ENCODE measurements at regions not wholly inside any gene's neighbourhood (a gene's known extent, or its start where the extent isn't known, plus 50 kb on each side); places are given as distances from the start of the nearest gene placed in this dataset.

DNA sequence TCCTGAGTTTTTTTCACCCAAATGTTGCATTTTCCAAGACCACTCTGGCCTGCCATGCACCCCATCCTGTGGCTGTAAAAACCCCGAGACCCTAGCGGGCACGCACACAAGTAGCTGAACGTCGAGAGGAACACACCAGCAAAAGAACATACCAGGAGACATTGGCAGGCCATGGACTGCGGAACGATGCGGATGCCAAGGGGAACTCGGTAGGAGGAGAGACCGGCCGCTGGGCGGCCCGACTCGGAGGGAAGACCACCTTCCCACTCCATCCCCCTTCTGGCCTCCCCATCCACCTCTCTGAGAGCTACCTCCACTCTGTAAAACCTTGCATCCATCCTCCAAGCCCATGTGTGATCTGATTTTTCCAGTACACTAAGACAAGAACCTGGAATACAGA is 105.5 kb upstream of the CELF4 start:
- no peaks in the 10 kb centered on the region for H3K79me1 ChIP-seq (ENCODE audit: low read depth, low read length)
- FAIRE-seq = no peak
- no peak for TF ChIP-seq NRF1 (IDR thresholded peaks at IDR 0.05; ENCODE audit: low read depth, low read length)
- TF ChIP-seq SIRT6 (IDR thresholded peaks at IDR 0.05; ENCODE audit: low read length) = no peak
- TF ChIP-seq SP4 (IDR thresholded peaks at IDR 0.05; ENCODE audit: low read length) = no peak
- no peak for TF ChIP-seq SIN3A (conservative IDR thresholded peaks at IDR 0.05 in 1 of 2, IDR thresholded peaks at IDR 0.05 in 1 of 2; ENCODE audit: low read depth in 1 of 2, low read length in 2 of 2)
- no peak for TF ChIP-seq CHD2 (IDR thresholded peaks at IDR 0.05; ENCODE audit: low read length)
- no peak for TF ChIP-seq CHD1 (IDR thresholded peaks at IDR 0.05; ENCODE audit: low read depth, low read length)

More for the DNA sequence above, 105.5 kb upstream of the CELF4 start:
- Histone ChIP-seq H2BK12ac (ENCODE audit: low read depth, low read length) (no peak overlapping the region), H3K14ac (ENCODE audit: insufficient read length) (no peak overlapping the region), H2BK15ac (ENCODE audit: low read length) (no peak overlapping the region), H3K4me2 (ENCODE audit: insufficient read depth in 1 of 2, low read depth in 2 of 2, low read length in 2 of 2) (no peak overlapping the region), H3K4me1 (replicated peaks in 1 of 4; ENCODE audit: control insufficient read depth in 3 of 4, insufficient read depth in 4 of 4, low read length in 3 of 4) (peaks cover 4 to 11% (median 5%) of the 10 kb centered on the region in 4 experiments; a peak in 6 of 7 replicates), H4K8ac (ENCODE audit: extremely low read depth, insufficient read depth, low read length) (no peak overlapping the region), H4K91ac (replicated peaks; ENCODE audit: insufficient read length, low read length) (no peak overlapping the region), H2AK5ac (ENCODE audit: low read depth, low read length) (no peak overlapping the region), H2BK5ac (ENCODE audit: low read depth, low read length) (no peak overlapping the region), H3K23me2 (ENCODE audit: low read depth, low read length) (no peaks in the 10 kb centered on the region), H4K20me1 (replicated peaks in 1 of 2; ENCODE audit: control insufficient read depth in 1 of 2, insufficient read depth in 2 of 2, low read length in 2 of 2) (no peaks in the 10 kb centered on the region), H4K5ac (ENCODE audit: insufficient read length, low read depth, low read length) (no peak overlapping the region), H3K23ac (ENCODE audit: insufficient read length) (no peak overlapping the region), H3K56ac (replicated peaks; ENCODE audit: insufficient read length, low read depth, low read length) (no peak overlapping the region), H3K27me3 (replicated peaks in 1 of 4; ENCODE audit: control insufficient read depth in 3 of 4, extremely low read depth in 1 of 4, insufficient read depth in 3 of 4, low read length in 3 of 4) (no peaks in the 10 kb centered on the region), H2AFZ (ENCODE audit: low read length) (no peak overlapping the region), H3K18ac (ENCODE audit: extremely low read depth, low read length) (no peak overlapping the region), H3K27ac (ENCODE audit: low read depth, low read length) (no peak overlapping the region), H3K36me3 (ENCODE audit: control insufficient read depth in 2 of 4, insufficient read depth in 4 of 4, low read length in 3 of 4) (no peaks in the 10 kb centered on the region), H3K4ac (replicated peaks; ENCODE audit: insufficient read length, low read depth, low read length) (no peak overlapping the region), H3K79me2 (ENCODE audit: control insufficient read depth in 1 of 2, insufficient read depth in 2 of 2, low read length in 2 of 2) (no peaks in the 10 kb centered on the region), H3K4me3 (ENCODE audit: extremely low read depth in 1 of 4, insufficient read depth in 2 of 4, low read depth in 3 of 4, low read length in 4 of 4) (no peak overlapping the region), H2BK20ac (ENCODE audit: low read length) (no peak overlapping the region), H2BK120ac (replicated peaks; ENCODE audit: low read depth, low read length) (no peak overlapping the region), H3K9me3 (ENCODE audit: insufficient read depth in 2 of 2, low read depth in 1 of 2, low read length in 1 of 2) (no peaks in the 10 kb centered on the region), H3K9ac (replicated peaks in 1 of 4; ENCODE audit: extremely low read depth in 1 of 4, low read depth in 3 of 4, low read length in 3 of 4) (no peak overlapping the region)
- no peak for DNase-seq (ENCODE audit: low read depth in 1 of 2, low spot score in 2 of 2)
- POLR2A ChIA-PET (ENCODE audit: partially characterized antibody) = no interaction called here
- CTCF ChIA-PET (ENCODE audit: partially characterized antibody) = interaction anchor here (0.9 to 1.2 kb wide), 4 partner anchors 9 to 86 kb away, joined by 3 to 4 read pairs (median 3); no protein-coding TSS in a partner anchor
- WGBS, 2 experiments (ENCODE audit: extremely low coverage in 1 of 2, insufficient coverage in 1 of 2, insufficient read length in 1 of 2, insufficient replicate concordance in 2 of 2, low coverage in 1 of 2, low lambda C conversion rate in 2 of 2, missing lambda C conversion rate in 1 of 2) = 95% methylated on average over 13 of the region's 14 CpGs; no CpG with 5 or more reads in 1 of the 2 experiments

Measured in H1 (cell line).